GM23338 (cell line): ENCODE measurements at regions not wholly inside any gene's neighbourhood (a gene's known extent, or its start where the extent isn't known, plus 50 kb on each side); places are given as distances from the start of the nearest gene placed in this dataset.

Source experiments
- REST ChIP-seq: IDR thresholded peaks from one replicate; pipeline ENCODE4 v1.6.1; 2018; ENCODE audit warnings: antibody characterized with exemption; ENCODE audit not compliant: unreplicated experiment
- ZNF331 ChIP-seq: fragments of 250-450 bp; sonication (Bioruptor Pico); IDR thresholded peaks from 2 replicates; pipeline ENCODE4 v1.5.0; 2020; ENCODE audit warnings: low read depth, mild to moderate bottlenecking, moderate library complexity
- TF ChIP-seq, protein P1 (sequence below), 2 experiments: fragments of 200-600 bp in 1 of 2; sonication (generic) in 1 of 2; conservative IDR thresholded peaks; 2 replicates each; pipeline versions ENCODE4 v1.5.1 to v1.6.1; 2016 to 2017; ENCODE audit warnings: antibody characterized with exemption in 2 of 2, low read depth in 2 of 2, mild to moderate bottlenecking in 2 of 2, moderate library complexity in 1 of 2
- TF ChIP-seq, protein P2 (sequence below): fragments of 250-450 bp; sonication (Bioruptor Pico); IDR thresholded peaks from 2 replicates; pipeline ENCODE4 v1.5.0; 2020; ENCODE audit warnings: mild to moderate bottlenecking, moderate library complexity

- TF ChIP-seq REST: no peak
- TF ChIP-seq, protein P1, sequence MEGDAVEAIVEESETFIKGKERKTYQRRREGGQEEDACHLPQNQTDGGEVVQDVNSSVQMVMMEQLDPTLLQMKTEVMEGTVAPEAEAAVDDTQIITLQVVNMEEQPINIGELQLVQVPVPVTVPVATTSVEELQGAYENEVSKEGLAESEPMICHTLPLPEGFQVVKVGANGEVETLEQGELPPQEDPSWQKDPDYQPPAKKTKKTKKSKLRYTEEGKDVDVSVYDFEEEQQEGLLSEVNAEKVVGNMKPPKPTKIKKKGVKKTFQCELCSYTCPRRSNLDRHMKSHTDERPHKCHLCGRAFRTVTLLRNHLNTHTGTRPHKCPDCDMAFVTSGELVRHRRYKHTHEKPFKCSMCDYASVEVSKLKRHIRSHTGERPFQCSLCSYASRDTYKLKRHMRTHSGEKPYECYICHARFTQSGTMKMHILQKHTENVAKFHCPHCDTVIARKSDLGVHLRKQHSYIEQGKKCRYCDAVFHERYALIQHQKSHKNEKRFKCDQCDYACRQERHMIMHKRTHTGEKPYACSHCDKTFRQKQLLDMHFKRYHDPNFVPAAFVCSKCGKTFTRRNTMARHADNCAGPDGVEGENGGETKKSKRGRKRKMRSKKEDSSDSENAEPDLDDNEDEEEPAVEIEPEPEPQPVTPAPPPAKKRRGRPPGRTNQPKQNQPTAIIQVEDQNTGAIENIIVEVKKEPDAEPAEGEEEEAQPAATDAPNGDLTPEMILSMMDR (conservative IDR thresholded peaks at IDR 0.05; ENCODE audit: low read depth in 2 of 2): no peak
- TF ChIP-seq, protein P2, sequence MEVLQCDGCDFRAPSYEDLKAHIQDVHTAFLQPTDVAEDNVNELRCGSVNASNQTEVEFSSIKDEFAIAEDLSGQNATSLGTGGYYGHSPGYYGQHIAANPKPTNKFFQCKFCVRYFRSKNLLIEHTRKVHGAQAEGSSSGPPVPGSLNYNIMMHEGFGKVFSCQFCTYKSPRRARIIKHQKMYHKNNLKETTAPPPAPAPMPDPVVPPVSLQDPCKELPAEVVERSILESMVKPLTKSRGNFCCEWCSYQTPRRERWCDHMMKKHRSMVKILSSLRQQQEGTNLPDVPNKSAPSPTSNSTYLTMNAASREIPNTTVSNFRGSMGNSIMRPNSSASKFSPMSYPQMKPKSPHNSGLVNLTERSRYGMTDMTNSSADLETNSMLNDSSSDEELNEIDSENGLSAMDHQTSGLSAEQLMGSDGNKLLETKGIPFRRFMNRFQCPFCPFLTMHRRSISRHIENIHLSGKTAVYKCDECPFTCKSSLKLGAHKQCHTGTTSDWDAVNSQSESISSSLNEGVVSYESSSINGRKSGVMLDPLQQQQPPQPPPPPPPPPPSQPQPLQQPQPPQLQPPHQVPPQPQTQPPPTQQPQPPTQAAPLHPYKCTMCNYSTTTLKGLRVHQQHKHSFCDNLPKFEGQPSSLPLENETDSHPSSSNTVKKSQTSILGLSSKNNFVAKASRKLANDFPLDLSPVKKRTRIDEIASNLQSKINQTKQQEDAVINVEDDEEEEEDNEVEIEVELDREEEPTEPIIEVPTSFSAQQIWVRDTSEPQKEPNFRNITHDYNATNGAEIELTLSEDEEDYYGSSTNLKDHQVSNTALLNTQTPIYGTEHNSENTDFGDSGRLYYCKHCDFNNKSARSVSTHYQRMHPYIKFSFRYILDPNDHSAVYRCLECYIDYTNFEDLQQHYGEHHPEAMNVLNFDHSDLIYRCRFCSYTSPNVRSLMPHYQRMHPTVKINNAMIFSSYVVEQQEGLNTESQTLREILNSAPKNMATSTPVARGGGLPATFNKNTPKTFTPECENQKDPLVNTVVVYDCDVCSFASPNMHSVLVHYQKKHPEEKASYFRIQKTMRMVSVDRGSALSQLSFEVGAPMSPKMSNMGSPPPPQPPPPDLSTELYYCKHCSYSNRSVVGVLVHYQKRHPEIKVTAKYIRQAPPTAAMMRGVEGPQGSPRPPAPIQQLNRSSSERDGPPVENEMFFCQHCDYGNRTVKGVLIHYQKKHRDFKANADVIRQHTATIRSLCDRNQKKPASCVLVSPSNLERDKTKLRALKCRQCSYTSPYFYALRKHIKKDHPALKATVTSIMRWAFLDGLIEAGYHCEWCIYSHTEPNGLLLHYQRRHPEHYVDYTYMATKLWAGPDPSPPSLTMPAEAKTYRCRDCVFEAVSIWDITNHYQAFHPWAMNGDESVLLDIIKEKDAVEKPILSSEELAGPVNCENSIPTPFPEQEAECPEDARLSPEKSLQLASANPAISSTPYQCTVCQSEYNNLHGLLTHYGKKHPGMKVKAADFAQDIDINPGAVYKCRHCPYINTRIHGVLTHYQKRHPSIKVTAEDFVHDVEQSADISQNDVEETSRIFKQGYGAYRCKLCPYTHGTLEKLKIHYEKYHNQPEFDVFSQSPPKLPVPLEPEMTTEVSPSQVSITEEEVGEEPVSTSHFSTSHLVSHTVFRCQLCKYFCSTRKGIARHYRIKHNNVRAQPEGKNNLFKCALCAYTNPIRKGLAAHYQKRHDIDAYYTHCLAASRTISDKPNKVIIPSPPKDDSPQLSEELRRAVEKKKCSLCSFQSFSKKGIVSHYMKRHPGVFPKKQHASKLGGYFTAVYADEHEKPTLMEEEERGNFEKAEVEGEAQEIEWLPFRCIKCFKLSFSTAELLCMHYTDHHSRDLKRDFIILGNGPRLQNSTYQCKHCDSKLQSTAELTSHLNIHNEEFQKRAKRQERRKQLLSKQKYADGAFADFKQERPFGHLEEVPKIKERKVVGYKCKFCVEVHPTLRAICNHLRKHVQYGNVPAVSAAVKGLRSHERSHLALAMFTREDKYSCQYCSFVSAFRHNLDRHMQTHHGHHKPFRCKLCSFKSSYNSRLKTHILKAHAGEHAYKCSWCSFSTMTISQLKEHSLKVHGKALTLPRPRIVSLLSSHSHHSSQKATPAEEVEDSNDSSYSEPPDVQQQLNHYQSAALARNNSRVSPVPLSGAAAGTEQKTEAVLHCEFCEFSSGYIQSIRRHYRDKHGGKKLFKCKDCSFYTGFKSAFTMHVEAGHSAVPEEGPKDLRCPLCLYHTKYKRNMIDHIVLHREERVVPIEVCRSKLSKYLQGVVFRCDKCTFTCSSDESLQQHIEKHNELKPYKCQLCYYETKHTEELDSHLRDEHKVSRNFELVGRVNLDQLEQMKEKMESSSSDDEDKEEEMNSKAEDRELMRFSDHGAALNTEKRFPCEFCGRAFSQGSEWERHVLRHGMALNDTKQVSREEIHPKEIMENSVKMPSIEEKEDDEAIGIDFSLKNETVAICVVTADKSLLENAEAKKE (CRISPR knock-in tag): no peak
- no peak for TF ChIP-seq ZNF331
Measured at GRCh38 chr6:23106951-23107350, 537.6 kb downstream of the HDGFL1 start (continued).
